ENCODE measurements at regions not wholly inside any gene's neighbourhood (a gene's known extent, or its start where the extent isn't known, plus 50 kb on each side); places are given as distances from the start of the nearest gene placed in this dataset.

DNA sequence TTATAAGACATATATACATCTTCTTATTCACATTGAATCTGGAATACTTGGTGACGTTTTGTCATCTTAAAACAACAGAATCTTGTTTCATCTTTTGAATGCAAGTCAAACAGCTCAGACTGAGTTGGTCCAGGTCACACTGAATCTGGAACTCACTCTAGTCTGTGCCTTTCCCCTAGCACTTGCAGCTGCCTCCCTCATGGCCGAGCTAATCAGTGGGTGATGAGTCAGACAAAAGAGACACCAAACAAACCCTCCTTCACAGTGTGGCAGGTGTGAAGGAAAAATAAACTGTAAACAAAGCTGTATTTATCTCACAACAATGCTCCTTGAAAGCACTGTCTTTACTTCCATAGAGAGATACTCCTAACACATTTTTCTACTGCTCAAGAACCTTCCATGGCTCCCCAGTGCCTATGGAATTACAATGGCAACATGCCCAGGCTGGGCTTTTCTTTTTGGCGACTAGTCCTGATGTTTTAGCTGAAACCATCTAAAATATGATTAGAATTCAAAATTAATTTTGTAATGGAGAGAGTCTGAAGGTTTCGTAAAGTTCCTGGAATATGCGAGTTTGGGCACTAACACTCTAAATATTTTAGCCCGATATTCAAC, 140.0 kb downstream of the ZNF365 start:
- Histone ChIP-seq H2AFZ (ENCODE audit: low read length, unreplicated experiment) (no peak overlapping the region), H3K79me2 (ENCODE audit: control insufficient read depth, insufficient read depth, low read length, unreplicated experiment) (no peaks in the 10 kb centered on the region), H3K27me3 (ENCODE audit: insufficient read depth, low read length) (0 out of 2 replicates have a peak, but pooled peaks cover 2% of the 10 kb centered on the region), H3K4me3 (ENCODE audit: low read depth, low read length) (no peak overlapping the region), H3K4me1 (ENCODE audit: control insufficient read depth, insufficient read depth, low read length, unreplicated experiment) (peaks cover 4% of the 10 kb centered on the region), H3K36me3 (ENCODE audit: insufficient read depth, low read length) (no peaks in the 10 kb centered on the region), H3K27ac (ENCODE audit: low read depth, low read length) (no peak overlapping the region)

- Histone ChIP-seq H3K27me3 (ENCODE audit: insufficient read depth, low read length) (0 out of 2 replicates have a peak, but pooled peaks cover 2% of the 10 kb centered on the region), H3K4me3 (ENCODE audit: low read depth, low read length) (no peak overlapping the region), H2AFZ (ENCODE audit: low read length, unreplicated experiment) (no peak overlapping the region), H3K36me3 (ENCODE audit: insufficient read depth, low read length) (no peaks in the 10 kb centered on the region), H3K4me1 (ENCODE audit: control insufficient read depth, insufficient read depth, low read length, unreplicated experiment) (peaks cover 4% of the 10 kb centered on the region), H3K27ac (ENCODE audit: low read depth, low read length) (no peak overlapping the region), H3K79me2 (ENCODE audit: control insufficient read depth, insufficient read depth, low read length, unreplicated experiment) (no peaks in the 10 kb centered on the region)
Measured at GRCh38 chr10:62517252-62517651, 143.1 kb downstream of the ZNF365 start.

- no peaks in the 10 kb centered on the region for H3K36me3 ChIP-seq (ENCODE audit: insufficient read depth, low read length)
- no peaks in the 10 kb centered on the region for H3K4me1 ChIP-seq (ENCODE audit: control insufficient read depth, insufficient read depth, low read length, unreplicated experiment)
- H2AFZ ChIP-seq (ENCODE audit: low read length, unreplicated experiment): no peak overlapping the region
- no peaks in the 10 kb centered on the region for H3K79me2 ChIP-seq (ENCODE audit: control insufficient read depth, insufficient read depth, low read length, unreplicated experiment)
- H3K27ac ChIP-seq (ENCODE audit: low read depth, low read length): no peak overlapping the region
- no peak overlapping the region for H3K4me3 ChIP-seq (ENCODE audit: low read depth, low read length)
- no peaks in the 10 kb centered on the region for H3K27me3 ChIP-seq (ENCODE audit: insufficient read depth, low read length)
Measured at GRCh38 chr10:62527019-62527827, 153.1 kb downstream of the ZNF365 start.

DNA sequence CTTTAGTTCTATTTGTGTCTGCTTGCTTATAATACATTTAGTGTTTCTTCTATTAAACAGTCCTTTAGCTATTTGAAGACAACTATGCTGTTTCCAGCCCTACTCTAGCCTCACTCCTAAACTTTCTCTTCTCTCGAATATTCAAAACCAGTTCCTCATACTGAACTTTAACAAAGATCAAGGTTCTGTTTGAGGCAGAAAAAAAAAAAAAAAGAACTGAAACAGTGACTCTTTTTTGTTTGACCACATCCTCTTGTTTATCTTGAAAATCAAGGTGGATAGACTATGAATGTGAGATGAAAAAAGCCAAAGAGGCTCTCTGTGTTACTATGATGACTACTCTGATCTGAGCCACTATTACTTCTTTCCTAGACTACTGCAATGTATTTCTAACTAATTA, 154.3 kb downstream of the ZNF365 start:
- no peak overlapping the region for H3K4me3 ChIP-seq (ENCODE audit: low read depth, low read length)
- no peaks in the 10 kb centered on the region for H3K4me1 ChIP-seq (ENCODE audit: control insufficient read depth, insufficient read depth, low read length, unreplicated experiment)
- no peaks in the 10 kb centered on the region for H3K79me2 ChIP-seq (ENCODE audit: control insufficient read depth, insufficient read depth, low read length, unreplicated experiment)
- H3K36me3 ChIP-seq (ENCODE audit: insufficient read depth, low read length): no peaks in the 10 kb centered on the region
- no peaks in the 10 kb centered on the region for H3K27me3 ChIP-seq (ENCODE audit: insufficient read depth, low read length)
- H3K27ac ChIP-seq (ENCODE audit: low read depth, low read length): no peak overlapping the region
- H2AFZ ChIP-seq (ENCODE audit: low read length, unreplicated experiment): no peak overlapping the region

DNA sequence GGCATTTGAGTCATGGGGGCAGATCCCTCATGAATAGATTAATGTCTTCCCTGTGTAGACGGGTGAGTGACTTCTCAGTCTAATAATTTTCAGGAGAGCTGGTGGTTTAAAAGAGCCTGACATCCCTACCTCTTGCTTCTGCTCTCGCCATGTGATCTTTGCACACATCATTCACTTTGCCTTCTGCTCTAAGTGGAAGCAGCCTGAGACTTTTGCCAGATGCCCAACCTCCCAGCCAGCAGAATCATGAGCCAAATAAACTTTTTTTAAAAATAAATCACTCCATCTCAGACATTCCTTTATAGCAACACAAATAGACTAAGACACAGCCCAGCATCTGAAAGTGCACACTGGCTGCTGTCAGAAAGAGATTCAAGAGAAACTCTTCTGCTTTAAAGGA, 155.2 kb downstream of the ZNF365 start:
- Histone ChIP-seq H3K4me3 (ENCODE audit: low read depth, low read length) (no peak overlapping the region), H3K4me1 (ENCODE audit: control insufficient read depth, insufficient read depth, low read length, unreplicated experiment) (no peaks in the 10 kb centered on the region), H2AFZ (ENCODE audit: low read length, unreplicated experiment) (no peak overlapping the region), H3K36me3 (ENCODE audit: insufficient read depth, low read length) (no peaks in the 10 kb centered on the region), H3K79me2 (ENCODE audit: control insufficient read depth, insufficient read depth, low read length, unreplicated experiment) (no peaks in the 10 kb centered on the region), H3K27me3 (ENCODE audit: insufficient read depth, low read length) (no peaks in the 10 kb centered on the region), H3K27ac (ENCODE audit: low read depth, low read length) (no peak overlapping the region)

DNA sequence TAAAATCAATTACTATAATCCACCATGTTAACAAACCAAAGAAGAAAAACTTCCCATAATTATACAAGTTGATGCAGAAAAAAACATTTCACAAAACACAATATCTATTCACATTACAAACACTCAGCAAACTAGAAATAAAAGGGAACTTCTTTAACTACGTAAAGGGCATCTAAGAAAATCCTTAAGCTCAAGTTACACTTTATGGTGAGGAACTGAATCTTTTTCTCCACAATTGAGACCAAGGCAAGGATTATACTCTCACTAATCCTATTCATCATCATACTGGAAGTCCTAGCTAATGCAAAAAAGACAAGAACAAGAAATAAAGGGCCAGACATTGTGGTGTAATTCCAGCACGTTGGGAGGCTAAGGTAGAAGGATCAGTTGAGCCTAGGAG, 159.9 kb downstream of the ZNF365 start:
- Histone ChIP-seq H3K27ac (ENCODE audit: low read depth, low read length) (no peak overlapping the region), H3K4me3 (ENCODE audit: low read depth, low read length) (no peak overlapping the region), H2AFZ (ENCODE audit: low read length, unreplicated experiment) (no peak overlapping the region), H3K27me3 (ENCODE audit: insufficient read depth, low read length) (no peaks in the 10 kb centered on the region), H3K79me2 (ENCODE audit: control insufficient read depth, insufficient read depth, low read length, unreplicated experiment) (no peaks in the 10 kb centered on the region), H3K36me3 (ENCODE audit: insufficient read depth, low read length) (no peaks in the 10 kb centered on the region), H3K4me1 (ENCODE audit: control insufficient read depth, insufficient read depth, low read length, unreplicated experiment) (no peaks in the 10 kb centered on the region)

DNA sequence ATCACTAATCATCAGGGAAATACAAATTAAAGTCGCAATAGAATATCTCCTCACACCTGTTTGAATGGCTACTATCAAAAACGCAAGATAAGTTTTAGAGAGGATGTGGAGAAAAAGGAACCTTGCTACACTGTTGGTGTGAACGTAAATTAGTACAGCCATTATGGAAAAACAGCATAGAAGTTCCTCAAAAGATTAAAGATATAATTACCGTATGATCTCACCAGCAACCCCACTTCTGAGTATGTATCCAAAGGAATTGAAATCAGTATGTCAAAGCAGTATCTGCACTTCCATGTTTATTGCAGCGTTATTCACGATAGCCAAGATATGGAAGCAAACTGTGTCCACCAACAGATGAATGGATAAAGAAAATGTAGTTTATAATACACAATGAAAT, 164.4 kb downstream of the ZNF365 start:
- H3K36me3 ChIP-seq (ENCODE audit: insufficient read depth, low read length): no peaks in the 10 kb centered on the region
- H2AFZ ChIP-seq (ENCODE audit: low read length, unreplicated experiment): no peak overlapping the region

DNA sequence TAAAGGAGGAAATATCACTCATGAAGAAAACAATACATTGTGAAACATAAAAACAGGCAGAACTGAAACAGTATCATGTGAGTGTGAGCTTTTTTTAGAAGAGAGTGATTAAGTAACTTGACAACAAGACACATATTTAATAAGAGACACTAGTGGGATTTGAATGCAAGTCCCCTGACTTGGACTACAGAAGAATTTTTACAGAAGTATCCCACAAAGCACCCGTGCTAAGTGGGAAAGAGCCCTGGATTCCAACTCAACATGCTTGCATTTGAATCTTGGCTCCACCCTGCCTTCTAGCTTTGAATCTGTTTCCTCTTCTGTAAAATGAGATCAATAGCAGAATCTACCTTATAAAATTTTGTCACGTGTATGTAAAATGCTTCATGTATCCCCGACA, 166.2 kb downstream of the ZNF365 start:
- H3K36me3 ChIP-seq (ENCODE audit: insufficient read depth, low read length): no peaks in the 10 kb centered on the region
- no peak overlapping the region for H3K27ac ChIP-seq (ENCODE audit: low read depth, low read length)
- H3K79me2 ChIP-seq (ENCODE audit: control insufficient read depth, insufficient read depth, low read length, unreplicated experiment): no peaks in the 10 kb centered on the region
- H3K4me3 ChIP-seq (ENCODE audit: low read depth, low read length): no peak overlapping the region
- no peaks in the 10 kb centered on the region for H3K27me3 ChIP-seq (ENCODE audit: insufficient read depth, low read length)
- no peak overlapping the region for H2AFZ ChIP-seq (ENCODE audit: low read length, unreplicated experiment)
- peaks cover 9% of the 10 kb centered on the region for H3K4me1 ChIP-seq (ENCODE audit: control insufficient read depth, insufficient read depth, low read length, unreplicated experiment)

More for the DNA sequence above, 164.4 kb downstream of the ZNF365 start:
- Histone ChIP-seq H3K79me2 (ENCODE audit: control insufficient read depth, insufficient read depth, low read length, unreplicated experiment) (no peaks in the 10 kb centered on the region), H3K4me3 (ENCODE audit: low read depth, low read length) (no peak overlapping the region), H3K27me3 (ENCODE audit: insufficient read depth, low read length) (no peaks in the 10 kb centered on the region), H3K27ac (ENCODE audit: low read depth, low read length) (no peak overlapping the region), H3K4me1 (ENCODE audit: control insufficient read depth, insufficient read depth, low read length, unreplicated experiment) (no peaks in the 10 kb centered on the region)

- H3K4me3 ChIP-seq (ENCODE audit: low read depth, low read length): no peak overlapping the region
- no peak overlapping the region for H2AFZ ChIP-seq (ENCODE audit: low read length, unreplicated experiment)
- no peaks in the 10 kb centered on the region for H3K27me3 ChIP-seq (ENCODE audit: insufficient read depth, low read length)
- H3K27ac ChIP-seq (ENCODE audit: low read depth, low read length): no peak overlapping the region
- peaks cover 17% of the 10 kb centered on the region for H3K4me1 ChIP-seq (ENCODE audit: control insufficient read depth, insufficient read depth, low read length, unreplicated experiment)
- H3K36me3 ChIP-seq (ENCODE audit: insufficient read depth, low read length): no peaks in the 10 kb centered on the region
- H3K79me2 ChIP-seq (ENCODE audit: control insufficient read depth, insufficient read depth, low read length, unreplicated experiment): no peaks in the 10 kb centered on the region
Measured at GRCh38 chr10:62541811-62542210, 167.6 kb downstream of the ZNF365 start.

GRCh38 chr10:62543571-62544355, 169.6 kb downstream of the ZNF365 start:
- H3K79me2 ChIP-seq (ENCODE audit: control insufficient read depth, insufficient read depth, low read length, unreplicated experiment): no peaks in the 10 kb centered on the region
- H3K4me1 ChIP-seq (ENCODE audit: control insufficient read depth, insufficient read depth, low read length, unreplicated experiment): peaks cover 17% of the 10 kb centered on the region
- H2AFZ ChIP-seq (ENCODE audit: low read length, unreplicated experiment): no peak overlapping the region
- no peak overlapping the region for H3K27ac ChIP-seq (ENCODE audit: low read depth, low read length)
- H3K27me3 ChIP-seq (ENCODE audit: insufficient read depth, low read length): no peaks in the 10 kb centered on the region
- no peaks in the 10 kb centered on the region for H3K36me3 ChIP-seq (ENCODE audit: insufficient read depth, low read length)
- no peak overlapping the region for H3K4me3 ChIP-seq (ENCODE audit: low read depth, low read length)

All from ACC112 (cell line).